Fibroblast of lung (primary cell): ENCODE measurements at regions not wholly inside any gene's neighbourhood (a gene's known extent, or its start where the extent isn't known, plus 50 kb on each side); places are given as distances from the start of the nearest gene placed in this dataset.

Experiments
- DNase-seq, 2 donors: peaks; one replicate each; pipeline versions ENCODE4 v3.0.0 to v3.0.0-alpha.2; 2010; ENCODE audit warnings: low read depth in 2 of 2
- H2AFZ ChIP-seq: 2 replicates; pipeline ENCODE4 v1.5.1; 2012; ENCODE audit warnings: low read length, control low read depth, inconsistent platforms
- H3K27ac ChIP-seq: 2 replicates; pipeline ENCODE4 v1.5.1; 2011; ENCODE audit warnings: low read length, control low read depth; ENCODE audit not compliant: insufficient read depth
- H3K27me3 ChIP-seq: 2 replicates; pipeline ENCODE4 v1.5.1; 2011; ENCODE audit warnings: mild to moderate bottlenecking, low read length; ENCODE audit not compliant: control insufficient read depth, insufficient read depth
- H3K36me3 ChIP-seq: 2 replicates; pipeline ENCODE4 v1.5.1; 2011; ENCODE audit warnings: low read length; ENCODE audit not compliant: control insufficient read depth, insufficient read depth
- H3K4me1 ChIP-seq: 2 replicates; pipeline ENCODE4 v1.5.1; 2011; ENCODE audit warnings: low read length; ENCODE audit not compliant: control insufficient read depth, insufficient read depth; ENCODE audit errors: extremely low read depth
- H3K4me2 ChIP-seq: 2 replicates; pipeline ENCODE4 v1.5.1; 2011; ENCODE audit warnings: low read length, control low read depth; ENCODE audit not compliant: insufficient read depth; ENCODE audit errors: extremely low read depth
- H3K4me3 ChIP-seq, 4 experiments: fragments of 200-600 bp in 1 of 4; sonication (generic) in 1 of 4; replicated peaks in 1 of 4; 2 replicates each; pipeline ENCODE4 v1.5.1; 2011 to 2016; ENCODE audit warnings: low read length in 4 of 4, low read depth in 3 of 4, mild to moderate bottlenecking in 3 of 4, control low read depth in 2 of 4, inconsistent platforms in 1 of 4, mixed read lengths in 1 of 4; ENCODE audit not compliant: insufficient read depth in 1 of 4; ENCODE audit errors: control extremely low read depth in 1 of 4
- H3K79me2 ChIP-seq: 2 replicates; pipeline ENCODE4 v1.5.1; 2012; ENCODE audit warnings: mild to moderate bottlenecking, low read length, inconsistent platforms; ENCODE audit not compliant: control insufficient read depth, insufficient read depth
- H3K9ac ChIP-seq: 2 replicates; pipeline ENCODE4 v1.5.1; 2011; ENCODE audit warnings: mild to moderate bottlenecking, low read length, control low read depth; ENCODE audit not compliant: insufficient read depth
- H3K9me3 ChIP-seq: 2 replicates; pipeline ENCODE4 v1.5.1; 2012; ENCODE audit warnings: low read depth, low read length; ENCODE audit not compliant: control insufficient read depth, insufficient read depth
- H4K20me1 ChIP-seq: 2 replicates; pipeline ENCODE4 v1.5.1; 2011; ENCODE audit warnings: low read length; ENCODE audit not compliant: control insufficient read depth, insufficient read depth; ENCODE audit errors: extremely low read depth
- EZH2 ChIP-seq: IDR thresholded peaks from 2 replicates; pipeline ENCODE4 v1.5.1; 2012; ENCODE audit warnings: low read length, control low read depth, mild to moderate bottlenecking; ENCODE audit errors: missing control alignments
- TF ChIP-seq, protein P1 (sequence below), 2 donors: IDR thresholded peaks in 1 of 2; conservative IDR thresholded peaks in 1 of 2; 1 replicate in 1 of 2; 2 replicates in 1 of 2; pipeline ENCODE4 v1.5.1; 2011 to 2012; ENCODE audit warnings: low read length in 2 of 2, control low read depth in 1 of 2, inconsistent platforms in 1 of 2, low read depth in 1 of 2, mild to moderate bottlenecking in 1 of 2

DNA sequence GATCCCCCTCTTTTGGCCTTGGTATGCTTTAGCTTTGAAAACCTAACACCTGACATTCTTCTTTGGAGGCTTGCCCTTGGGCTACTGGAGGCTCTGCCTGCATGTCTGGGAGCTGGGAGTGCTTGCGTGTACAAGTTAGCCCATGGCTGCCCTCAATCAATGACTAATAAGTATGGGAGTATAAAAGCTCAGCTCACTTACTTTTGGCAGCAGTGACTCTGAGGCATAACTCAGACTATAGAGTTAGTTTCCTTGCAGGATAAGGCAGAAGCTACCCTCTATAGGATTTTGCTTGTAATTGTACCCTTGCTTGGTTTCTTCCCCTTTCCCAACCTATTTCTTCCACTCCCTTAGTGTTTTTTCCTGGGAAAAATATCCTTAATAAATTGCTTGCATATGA, 247.9 kb downstream of the PPP1R2C start:
- H3K27ac ChIP-seq, result no peak overlapping the region
- H3K9me3 ChIP-seq, result no peaks in the 10 kb centered on the region
- TF ChIP-seq EZH2, result no peak
- TF ChIP-seq, protein P1, sequence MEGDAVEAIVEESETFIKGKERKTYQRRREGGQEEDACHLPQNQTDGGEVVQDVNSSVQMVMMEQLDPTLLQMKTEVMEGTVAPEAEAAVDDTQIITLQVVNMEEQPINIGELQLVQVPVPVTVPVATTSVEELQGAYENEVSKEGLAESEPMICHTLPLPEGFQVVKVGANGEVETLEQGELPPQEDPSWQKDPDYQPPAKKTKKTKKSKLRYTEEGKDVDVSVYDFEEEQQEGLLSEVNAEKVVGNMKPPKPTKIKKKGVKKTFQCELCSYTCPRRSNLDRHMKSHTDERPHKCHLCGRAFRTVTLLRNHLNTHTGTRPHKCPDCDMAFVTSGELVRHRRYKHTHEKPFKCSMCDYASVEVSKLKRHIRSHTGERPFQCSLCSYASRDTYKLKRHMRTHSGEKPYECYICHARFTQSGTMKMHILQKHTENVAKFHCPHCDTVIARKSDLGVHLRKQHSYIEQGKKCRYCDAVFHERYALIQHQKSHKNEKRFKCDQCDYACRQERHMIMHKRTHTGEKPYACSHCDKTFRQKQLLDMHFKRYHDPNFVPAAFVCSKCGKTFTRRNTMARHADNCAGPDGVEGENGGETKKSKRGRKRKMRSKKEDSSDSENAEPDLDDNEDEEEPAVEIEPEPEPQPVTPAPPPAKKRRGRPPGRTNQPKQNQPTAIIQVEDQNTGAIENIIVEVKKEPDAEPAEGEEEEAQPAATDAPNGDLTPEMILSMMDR (conservative IDR thresholded peaks at IDR 0.05 in 1 of 2, IDR thresholded peaks at IDR 0.05 in 1 of 2; ENCODE audit: low read depth in 1 of 2, low read length in 2 of 2), result no peak
- H3K4me1 ChIP-seq, result no peaks in the 10 kb centered on the region
- no peak overlapping the region for H3K9ac ChIP-seq
- no peak overlapping the region for H3K4me2 ChIP-seq
- peak; percentile 30 to 89 for DNase-seq
- no peaks in the 10 kb centered on the region for H4K20me1 ChIP-seq
- H3K4me3 ChIP-seq, result no peak overlapping the region
- H2AFZ ChIP-seq, result no peak overlapping the region
- no peaks in the 10 kb centered on the region for H3K27me3 ChIP-seq
- H3K79me2 ChIP-seq, result no peaks in the 10 kb centered on the region
- no peaks in the 10 kb centered on the region for H3K36me3 ChIP-seq

DNA sequence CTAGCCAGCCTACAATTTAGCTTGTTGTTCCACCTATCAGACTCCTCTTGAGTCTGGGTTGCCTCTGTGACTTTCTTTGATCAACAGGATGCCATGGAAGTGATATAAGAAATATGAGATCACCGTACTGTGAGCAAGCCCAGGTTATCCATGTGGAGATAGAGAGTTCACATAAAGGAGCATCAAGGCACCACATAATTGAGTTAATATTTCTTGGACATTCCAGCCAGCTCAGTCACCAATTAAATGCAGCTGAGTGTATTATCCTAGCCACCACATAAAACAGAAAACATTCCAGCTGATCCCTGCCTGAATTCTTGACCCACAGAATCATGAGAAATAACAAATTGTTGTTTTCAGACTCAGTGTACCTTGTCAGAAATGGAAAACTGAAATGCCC, 253.6 kb downstream of the PPP1R2C start:
- H3K4me3 ChIP-seq, result no peak overlapping the region
- H3K36me3 ChIP-seq, result no peaks in the 10 kb centered on the region
- no peaks in the 10 kb centered on the region for H3K27me3 ChIP-seq
- no peak overlapping the region for H2AFZ ChIP-seq
- H3K9ac ChIP-seq, result no peak overlapping the region
- TF ChIP-seq, protein P1 (conservative IDR thresholded peaks at IDR 0.05 in 1 of 2, IDR thresholded peaks at IDR 0.05 in 1 of 2; ENCODE audit: low read depth in 1 of 2, low read length in 2 of 2), result no peak
- TF ChIP-seq EZH2, result no peak
- H3K4me1 ChIP-seq, result no peaks in the 10 kb centered on the region
- DNase-seq, result peak in 1 of 2 donors; percentile 85
- no peaks in the 10 kb centered on the region for H3K9me3 ChIP-seq
- no peak overlapping the region for H3K4me2 ChIP-seq
- no peak overlapping the region for H3K27ac ChIP-seq
- H4K20me1 ChIP-seq, result no peaks in the 10 kb centered on the region
- H3K79me2 ChIP-seq, result no peaks in the 10 kb centered on the region

DNA sequence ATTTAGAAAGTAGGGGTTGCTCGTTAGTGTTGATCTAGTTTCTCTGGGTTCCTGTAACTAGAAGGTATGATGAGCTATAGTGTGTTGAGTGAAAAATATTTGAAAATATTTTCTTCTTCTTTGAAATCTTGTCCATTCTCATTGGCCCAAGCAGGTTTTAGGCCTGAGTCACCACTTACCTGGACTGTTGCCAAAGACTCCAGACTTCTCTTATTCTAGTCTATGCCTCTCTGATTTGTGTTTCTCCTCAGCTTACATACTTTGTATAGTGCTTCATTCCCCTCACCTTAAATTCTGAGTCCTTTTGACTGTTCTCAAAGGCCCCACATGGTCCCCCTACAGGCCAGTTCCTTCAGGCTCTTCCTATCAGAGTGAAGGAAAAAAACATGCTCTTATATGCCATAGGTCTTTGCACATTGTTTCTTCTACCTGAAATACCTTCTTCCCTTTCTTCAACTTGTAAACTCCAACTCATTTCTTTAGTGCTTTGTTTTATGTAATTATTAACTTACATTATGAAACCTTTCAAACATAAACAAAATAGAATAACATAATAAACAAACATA, 258.2 kb downstream of the PPP1R2C start:
- no peaks in the 10 kb centered on the region for H3K9me3 ChIP-seq
- H2AFZ ChIP-seq, result no peak overlapping the region
- H3K79me2 ChIP-seq, result no peaks in the 10 kb centered on the region
- H4K20me1 ChIP-seq, result no peaks in the 10 kb centered on the region
- DNase-seq, result peak; percentile 47 to 73
- TF ChIP-seq EZH2, result no peak
- TF ChIP-seq, protein P1 (conservative IDR thresholded peaks at IDR 0.05 in 1 of 2, IDR thresholded peaks at IDR 0.05 in 1 of 2; ENCODE audit: low read depth in 1 of 2, low read length in 2 of 2), result no peak
- H3K27ac ChIP-seq, result no peak overlapping the region
- H3K9ac ChIP-seq, result no peak overlapping the region
- H3K4me3 ChIP-seq, result no peak overlapping the region
- H3K36me3 ChIP-seq, result no peaks in the 10 kb centered on the region
- no peaks in the 10 kb centered on the region for H3K27me3 ChIP-seq
- no peaks in the 10 kb centered on the region for H3K4me1 ChIP-seq
- H3K4me2 ChIP-seq, result no peak overlapping the region
